ENCODE measurements at regions not wholly inside any gene's neighbourhood (a gene's known extent, or its start where the extent isn't known, plus 50 kb on each side); places are given as distances from the start of the nearest gene placed in this dataset.

DNA sequence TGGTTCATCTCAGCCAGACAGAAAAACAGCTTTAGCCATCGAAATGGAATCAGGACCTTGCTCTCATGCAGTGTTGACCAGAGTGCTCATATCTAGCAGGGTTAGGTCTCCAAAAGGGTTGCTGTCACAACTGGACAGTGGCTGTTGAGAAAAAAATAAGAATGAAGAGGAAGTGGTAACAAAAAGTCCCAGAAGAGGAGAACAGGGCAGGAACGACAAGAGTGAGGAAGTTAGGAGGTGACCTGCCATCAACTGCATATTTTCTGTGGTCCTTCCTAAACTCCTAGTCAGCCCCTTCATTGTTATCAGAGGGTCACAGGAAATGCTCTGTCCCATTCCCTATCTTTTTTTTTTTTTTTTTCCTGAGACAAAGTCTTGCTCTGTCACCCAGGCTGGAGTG is 188.1 kb upstream of the LINC00305 start:
- no peak for ATAC-seq
- TF ChIP-seq ZC3H11A (IDR thresholded peaks at IDR 0.05) (no peak), CBX8 (IDR thresholded peaks at IDR 0.05) (no peak), CEBPB (IDR thresholded peaks at IDR 0.05) (no peak), RNF2 (IDR thresholded peaks at IDR 0.05; ENCODE audit: borderline replicate concordance, low read depth) (no peak), TP53 (CRISPR knock-in tag; IDR thresholded peaks at IDR 0.05) (no peak), POLR2AphosphoS2 (conservative IDR thresholded peaks at IDR 0.05; ENCODE audit: low read length) (no peak), PHF8 (IDR thresholded peaks at IDR 0.05; ENCODE audit: borderline replicate concordance, low read depth) (no peak)
- TF ChIP-seq, protein P1, sequence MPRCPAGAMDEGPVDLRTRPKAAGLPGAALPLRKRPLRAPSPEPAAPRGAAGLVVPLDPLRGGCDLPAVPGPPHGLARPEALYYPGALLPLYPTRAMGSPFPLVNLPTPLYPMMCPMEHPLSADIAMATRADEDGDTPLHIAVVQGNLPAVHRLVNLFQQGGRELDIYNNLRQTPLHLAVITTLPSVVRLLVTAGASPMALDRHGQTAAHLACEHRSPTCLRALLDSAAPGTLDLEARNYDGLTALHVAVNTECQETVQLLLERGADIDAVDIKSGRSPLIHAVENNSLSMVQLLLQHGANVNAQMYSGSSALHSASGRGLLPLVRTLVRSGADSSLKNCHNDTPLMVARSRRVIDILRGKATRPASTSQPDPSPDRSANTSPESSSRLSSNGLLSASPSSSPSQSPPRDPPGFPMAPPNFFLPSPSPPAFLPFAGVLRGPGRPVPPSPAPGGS (IDR thresholded peaks at IDR 0.05): no peak
- no peak overlapping the region for H3K4me2 ChIP-seq
- POLR2A ChIA-PET: no interaction called here
- CTCF ChIA-PET: no interaction called here
- no peak overlapping the region for H3K27ac ChIP-seq
- DNase-seq (ENCODE audit: low read depth in 1 of 2, low spot score in 1 of 2): no peak
- no peak overlapping the region for H3K4me3 ChIP-seq
- no peak for FAIRE-seq
- H3K9me3 ChIP-seq: no peaks in the 10 kb centered on the region
- no peaks in the 10 kb centered on the region for H3K4me1 ChIP-seq
- 0% methylated on average over 2 of the region's 2 CpGs for WGBS (ENCODE audit: missing lambda C conversion rate)

DNA sequence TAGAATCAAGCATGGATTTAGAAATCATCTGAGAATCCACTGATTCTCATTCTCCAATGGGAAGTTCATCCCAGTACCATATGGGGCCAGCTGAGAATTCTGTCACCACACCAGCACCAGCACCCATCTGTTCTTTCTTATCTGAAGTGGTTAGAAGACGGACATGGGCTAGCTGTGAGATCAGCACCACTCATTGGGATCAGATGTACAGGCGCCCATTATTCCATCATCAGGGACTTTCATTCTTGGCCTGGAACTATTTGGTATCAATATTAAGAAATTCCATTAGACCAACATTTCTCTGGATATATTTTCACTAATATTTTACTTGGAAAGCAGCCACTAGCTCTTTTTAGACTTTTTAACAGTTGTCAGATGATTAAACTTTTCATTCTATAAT is 185.9 kb upstream of the LINC00305 start:
- no peak for FAIRE-seq
- CTCF ChIA-PET: no interaction called here
- DNase-seq (ENCODE audit: low read depth in 1 of 2, low spot score in 1 of 2): no peak
- Histone ChIP-seq H3K4me1 (no peaks in the 10 kb centered on the region), H3K9me3 (no peaks in the 10 kb centered on the region), H3K4me3 (no peak overlapping the region), H3K27ac (no peak overlapping the region), H3K4me2 (no peak overlapping the region)
- TF ChIP-seq ZFP36 (IDR thresholded peaks at IDR 0.05; ENCODE audit: borderline replicate concordance, partially characterized antibody) (no peak), GATA3 (IDR thresholded peaks at IDR 0.05; ENCODE audit: borderline replicate concordance) (no peak), JUN (IDR thresholded peaks at IDR 0.05) (no peak)
- ATAC-seq: no peak
- POLR2A ChIA-PET: no interaction called here
- WGBS (ENCODE audit: missing lambda C conversion rate): 4% methylated on average over 2 of the region's 2 CpGs

DNA sequence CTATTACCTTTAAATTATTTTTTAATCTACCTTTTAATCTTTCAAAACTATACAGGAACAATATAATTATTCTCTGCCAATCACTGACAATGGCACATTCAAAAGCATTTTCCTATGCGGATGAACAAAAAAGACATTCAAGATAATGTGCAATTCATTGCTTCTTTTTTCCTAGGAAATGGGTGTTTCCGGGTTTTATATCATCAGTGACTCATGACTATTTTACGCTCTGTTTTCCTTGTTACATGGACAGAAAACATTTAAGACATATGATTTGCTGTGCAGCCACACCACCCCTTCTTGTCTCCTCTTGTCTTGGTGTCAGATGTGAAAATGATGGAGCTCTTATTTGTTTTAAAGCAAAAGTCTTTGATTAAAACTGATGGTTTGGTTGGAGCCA is 184.7 kb upstream of the LINC00305 start:
- POLR2A ChIA-PET: no interaction called here
- no peak for TF ChIP-seq HOXB13 (CRISPR knock-in tag; IDR thresholded peaks at IDR 0.05; ENCODE audit: low read depth)
- TF ChIP-seq SREBF2 (IDR thresholded peaks at IDR 0.05): no peak
- TF ChIP-seq NPAS2 (CRISPR knock-in tag; IDR thresholded peaks at IDR 0.05; ENCODE audit: borderline replicate concordance): no peak
- TF ChIP-seq HOXA7 (CRISPR knock-in tag; IDR thresholded peaks at IDR 0.05): no peak
- no peak for TF ChIP-seq ZC3H11A (IDR thresholded peaks at IDR 0.05)
- TF ChIP-seq POLR2AphosphoS2 (conservative IDR thresholded peaks at IDR 0.05; ENCODE audit: low read length): no peak
- no peak for TF ChIP-seq KDM5A (IDR thresholded peaks at IDR 0.05)
- TF ChIP-seq SMC3 (IDR thresholded peaks at IDR 0.05): no peak
- TF ChIP-seq ZNF302 (CRISPR knock-in tag; IDR thresholded peaks at IDR 0.05): no peak
- no peak for TF ChIP-seq FOSB (CRISPR knock-in tag; IDR thresholded peaks at IDR 0.05)
- TF ChIP-seq, protein P2, sequence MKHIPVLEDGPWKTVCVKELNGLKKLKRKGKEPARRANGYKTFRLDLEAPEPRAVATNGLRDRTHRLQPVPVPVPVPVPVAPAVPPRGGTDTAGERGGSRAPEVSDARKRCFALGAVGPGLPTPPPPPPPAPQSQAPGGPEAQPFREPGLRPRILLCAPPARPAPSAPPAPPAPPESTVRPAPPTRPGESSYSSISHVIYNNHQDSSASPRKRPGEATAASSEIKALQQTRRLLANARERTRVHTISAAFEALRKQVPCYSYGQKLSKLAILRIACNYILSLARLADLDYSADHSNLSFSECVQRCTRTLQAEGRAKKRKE (CRISPR knock-in tag; IDR thresholded peaks at IDR 0.05; ENCODE audit: low read depth): no peak
- TF ChIP-seq, protein P3, sequence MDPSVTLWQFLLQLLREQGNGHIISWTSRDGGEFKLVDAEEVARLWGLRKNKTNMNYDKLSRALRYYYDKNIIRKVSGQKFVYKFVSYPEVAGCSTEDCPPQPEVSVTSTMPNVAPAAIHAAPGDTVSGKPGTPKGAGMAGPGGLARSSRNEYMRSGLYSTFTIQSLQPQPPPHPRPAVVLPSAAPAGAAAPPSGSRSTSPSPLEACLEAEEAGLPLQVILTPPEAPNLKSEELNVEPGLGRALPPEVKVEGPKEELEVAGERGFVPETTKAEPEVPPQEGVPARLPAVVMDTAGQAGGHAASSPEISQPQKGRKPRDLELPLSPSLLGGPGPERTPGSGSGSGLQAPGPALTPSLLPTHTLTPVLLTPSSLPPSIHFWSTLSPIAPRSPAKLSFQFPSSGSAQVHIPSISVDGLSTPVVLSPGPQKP (IDR thresholded peaks at IDR 0.05; ENCODE audit: low read depth, low read length): no peak
- no peak for TF ChIP-seq ESRRA (IDR thresholded peaks at IDR 0.05; ENCODE audit: borderline replicate concordance, low read length)
- TF ChIP-seq FOXS1 (CRISPR knock-in tag; IDR thresholded peaks at IDR 0.05): no peak
- no peak for TF ChIP-seq JUN (IDR thresholded peaks at IDR 0.05)
- TF ChIP-seq TP53 (CRISPR knock-in tag; IDR thresholded peaks at IDR 0.05): no peak
- no peak for TF ChIP-seq RAD21 (conservative IDR thresholded peaks at IDR 0.05 in 1 of 2, IDR thresholded peaks at IDR 0.05 in 1 of 2)
- no peak for TF ChIP-seq MAFK (IDR thresholded peaks at IDR 0.05; ENCODE audit: partially characterized antibody)
- no peak for TF ChIP-seq HDAC2 (IDR thresholded peaks at IDR 0.05)
- TF ChIP-seq MYC (IDR thresholded peaks at IDR 0.05; ENCODE audit: borderline replicate concordance, low read length): no peak
- 40% methylated on average over 3 of the region's 3 CpGs for WGBS (ENCODE audit: missing lambda C conversion rate)
- no peak for FAIRE-seq
- CTCF ChIA-PET: no interaction called here
- Histone ChIP-seq H3K4me3 (no peak overlapping the region), H3K27ac (no peak overlapping the region), H3K4me2 (no peak overlapping the region), H3K9me3 (no peaks in the 10 kb centered on the region), H3K4me1 (no peaks in the 10 kb centered on the region)
- no peak for ATAC-seq
- DNase-seq (ENCODE audit: low read depth in 1 of 2, low spot score in 1 of 2): no peak
